HCT116 (cell line): ENCODE measurements at regions not wholly inside any gene's neighbourhood (a gene's known extent, or its start where the extent isn't known, plus 50 kb on each side); places are given as distances from the start of the nearest gene placed in this dataset.

ENCODE experiments used
- ATAC-seq: fragments of 200-7000 bp; cut with Tn5 transposase; 2 replicates; pipeline ENCODE4 v1.9.1; 2020; ENCODE audit warnings: mild to moderate bottlenecking, moderate library complexity
- BruUV-seq: library from RNA; stranded (reverse); fragments of 400-500 nt; replicated peaks from 2 replicates; lab custom pipeline; 2021; lab: Mats Ljungman, UMichigan
- CTCF ChIA-PET: fragments of 300-600 bp; sonication (Branson Sonifier 250); formaldehyde crosslinking; loops from one replicate; lab custom pipeline; 2021; ENCODE audit warnings: antibody characterized with exemption; lab: Charles Lee
- POLR2A ChIA-PET: fragments of 300-600, 350-600 bp; sonication (Branson Sonifier 250); formaldehyde crosslinking; loops from one replicate; lab custom pipeline; 2021; ENCODE audit warnings: antibody characterized with exemption; lab: Charles Lee
- RAD21 ChIA-PET, 2 experiments: fragments of 300-600 bp; sonication (Branson Sonifier 250); formaldehyde crosslinking; loops; one replicate each; lab custom pipeline; 2023; ENCODE audit warnings: low total read pairs in 2 of 2; ENCODE audit not compliant: uncharacterized antibody in 2 of 2, unreplicated experiment in 2 of 2, low non-redundant PET in 1 of 2; lab: Charles Lee
- DNase-seq: peaks from one replicate; pipeline ENCODE4 v3.0.0-alpha.2; 2010; ENCODE audit warnings: low read depth, low spot score
- H2AFZ ChIP-seq: fragments of 200-600 bp; shearing (Covaris generic), sonication (generic); 2 replicates; pipeline ENCODE4 v1.6.1; 2017; ENCODE audit warnings: low read depth, mixed run types, mixed read lengths, antibody characterized with exemption, low read length; ENCODE audit not compliant: poor library complexity, severe bottlenecking
- H3K27ac ChIP-seq: 2 replicates; pipeline ENCODE4 v1.5.1; 2012; ENCODE audit warnings: low read depth, low read length
- H3K27me3 ChIP-seq: fragments of 200-600 bp; sonication (generic); 2 replicates; pipeline ENCODE4 v1.6.1; 2016; ENCODE audit warnings: mixed run types, low read length, mixed read lengths; ENCODE audit not compliant: insufficient read depth
- H3K36me3 ChIP-seq, 2 experiments: fragments of 200-500 bp in 1 of 2; fragments of 200-600 bp in 1 of 2; sonication (Bioruptor generic) in 1 of 2; sonication (generic) in 1 of 2; 2 replicates each; pipeline versions ENCODE4 v1.5.1 to v1.6.1; 2014 to 2016; ENCODE audit warnings: low read length in 2 of 2, inconsistent platforms in 1 of 2, mixed read lengths in 1 of 2, mixed run types in 1 of 2; ENCODE audit not compliant: insufficient read depth in 2 of 2, control insufficient read depth in 1 of 2
- H3K4me1 ChIP-seq, 2 experiments: fragments of 200-600 bp in 1 of 2; sonication (generic) in 1 of 2; 2 replicates each; pipeline versions ENCODE4 v1.5.1 to v1.6.1; 2012 to 2017; ENCODE audit warnings: low read length in 2 of 2, inconsistent platforms in 1 of 2, mild to moderate bottlenecking in 1 of 2, mixed read lengths in 1 of 2, mixed run types in 1 of 2, moderate library complexity in 1 of 2; ENCODE audit not compliant: insufficient read depth in 2 of 2, control insufficient read depth in 1 of 2
- H3K4me2 ChIP-seq: fragments of 200-600 bp; sonication (generic); 2 replicates; pipeline ENCODE4 v1.6.1; 2017; ENCODE audit warnings: mixed run types, low read length, mixed read lengths
- H3K4me3 ChIP-seq, 2 experiments: fragments of 200-600 bp in 1 of 2; sonication (generic) in 1 of 2; replicated peaks in 1 of 2; 2 replicates each; pipeline ENCODE4 v1.5.1; 2011 to 2016; ENCODE audit warnings: low read length in 2 of 2, control low read depth in 1 of 2, low read depth in 1 of 2, mild to moderate bottlenecking in 1 of 2, mixed read lengths in 1 of 2, mixed run types in 1 of 2
- H3K79me2 ChIP-seq: fragments of 200-600 bp; sonication (generic); 2 replicates; pipeline ENCODE4 v1.6.1; 2017; ENCODE audit warnings: mild to moderate bottlenecking, mixed run types, low read length, moderate library complexity, mixed read lengths; ENCODE audit not compliant: insufficient read depth
- H3K9ac ChIP-seq: fragments of 200-600 bp; sonication (generic); 2 replicates; pipeline ENCODE4 v1.6.1; 2016; ENCODE audit warnings: low read length, mixed read lengths
- H3K9me2 ChIP-seq: fragments of 200-600 bp; sonication (generic), shearing (Covaris generic); 2 replicates; pipeline ENCODE4 v1.6.1; 2017; ENCODE audit warnings: mixed run types, mild to moderate bottlenecking, moderate library complexity; ENCODE audit not compliant: insufficient read depth
- H3K9me3 ChIP-seq, 2 experiments: fragments of 200-500 bp in 1 of 2; fragments of 200-600 bp in 1 of 2; sonication (Bioruptor generic) in 1 of 2; sonication (generic) in 1 of 2; 2 replicates each; pipeline ENCODE4 v1.6.1; 2014 to 2017; ENCODE audit warnings: low read length in 2 of 2, mixed read lengths in 2 of 2, inconsistent platforms in 1 of 2, low read depth in 1 of 2, mild to moderate bottlenecking in 1 of 2, mixed run types in 1 of 2, moderate library complexity in 1 of 2; ENCODE audit not compliant: control insufficient read depth in 1 of 2, insufficient read depth in 1 of 2
- H4K20me1 ChIP-seq: fragments of 200-600 bp; sonication (generic), shearing (Covaris generic); 2 replicates; pipeline ENCODE4 v1.6.1; 2017; ENCODE audit warnings: mixed run types, mild to moderate bottlenecking, moderate library complexity; ENCODE audit not compliant: insufficient read depth
- ATF3 ChIP-seq: IDR thresholded peaks from 2 replicates; pipeline ENCODE4 v1.6.1; 2012
- CEBPB ChIP-seq: IDR thresholded peaks from 2 replicates; pipeline ENCODE4 v1.6.1; 2012; ENCODE audit warnings: low read depth
- EGR1 ChIP-seq: IDR thresholded peaks from 2 replicates; pipeline ENCODE4 v1.6.1; 2012; ENCODE audit warnings: low read depth
- ELF1 ChIP-seq: IDR thresholded peaks from 2 replicates; pipeline ENCODE4 v1.6.1; 2012; ENCODE audit warnings: low read depth, borderline replicate concordance
- EZH2 ChIP-seq: fragments of 200-600 bp; sonication (generic); IDR thresholded peaks from 2 replicates; pipeline ENCODE4 v1.6.1; 2017; ENCODE audit warnings: antibody characterized with exemption, mixed run types
- EZH2phosphoT487 ChIP-seq: fragments of 200-600 bp; IDR thresholded peaks from 2 replicates; pipeline ENCODE4 v1.6.1; 2018; ENCODE audit warnings: antibody characterized with exemption, borderline replicate concordance
- MAX ChIP-seq: IDR thresholded peaks from 2 replicates; pipeline ENCODE4 v1.6.1; 2012
- RAD21 ChIP-seq: IDR thresholded peaks from 2 replicates; pipeline ENCODE4 v1.6.1; 2012; ENCODE audit warnings: low read depth, mild to moderate bottlenecking
- REST ChIP-seq: IDR thresholded peaks from 2 replicates; pipeline ENCODE4 v1.6.1; 2012; ENCODE audit warnings: low read depth
- SIN3A ChIP-seq: IDR thresholded peaks from 2 replicates; pipeline ENCODE4 v1.6.1; 2012; ENCODE audit warnings: low read depth
- SRF ChIP-seq: IDR thresholded peaks from 2 replicates; pipeline ENCODE4 v1.6.1; 2012; ENCODE audit warnings: low read depth
- YY1 ChIP-seq: IDR thresholded peaks from 2 replicates; pipeline ENCODE4 v1.6.1; 2011; ENCODE audit warnings: low read length, low read depth, moderate library complexity, mild to moderate bottlenecking; ENCODE audit not compliant: insufficient replicate concordance; ENCODE audit errors: extremely low read depth
- ZBTB33 ChIP-seq: IDR thresholded peaks from 2 replicates; pipeline ENCODE4 v1.6.1; 2011; ENCODE audit warnings: mild to moderate bottlenecking, low read length, moderate library complexity; ENCODE audit not compliant: insufficient replicate concordance; ENCODE audit errors: extremely low read depth
- intact Hi-C: fragments of 100-400 bp; cut with micrococcal nuclease; formaldehyde crosslinking; loops from 2 replicates; pipeline ENCODE4 v1.10.0; 2022

GRCh38 chr1:217105437-217105836 is 382.2 kb upstream of the ESRRG start:
- ChIA-PET RAD21 (no interaction called here), POLR2A (no interaction called here)
- no peaks in the 10 kb centered on the region for H3K27me3 ChIP-seq

More at GRCh38 chr1:217105437-217105836, 382.2 kb upstream of the ESRRG start:
- H3K4me2 ChIP-seq, result no peak overlapping the region
- no TSS peak for BruUV-seq
- no peak overlapping the region for H3K27ac ChIP-seq
- no peaks in the 10 kb centered on the region for H3K4me1 ChIP-seq
- CTCF ChIA-PET, result no interaction called here
- no peaks in the 10 kb centered on the region for H3K36me3 ChIP-seq
- ATAC-seq (no peak), DNase-seq (no peak)
- no peak for TF ChIP-seq EZH2phosphoT487
- TF ChIP-seq SRF, result no peak
- TF ChIP-seq REST, result no peak
- no peak for TF ChIP-seq ELF1
- TF ChIP-seq YY1, result no peak
- no peak for TF ChIP-seq ATF3
- no peak for TF ChIP-seq CEBPB
- no peak for TF ChIP-seq EGR1
- TF ChIP-seq SIN3A, result no peak
- no peak for TF ChIP-seq MAX
- TF ChIP-seq RAD21, result no peak
- no peak for TF ChIP-seq EZH2
- TF ChIP-seq ZBTB33, result no peak
- H3K79me2 ChIP-seq, result no peaks in the 10 kb centered on the region
- H4K20me1 ChIP-seq, result no peaks in the 10 kb centered on the region
- no peak overlapping the region for H3K4me3 ChIP-seq
- H3K9me3 ChIP-seq, result no peaks in the 10 kb centered on the region
- no peak overlapping the region for H2AFZ ChIP-seq
- no peak overlapping the region for H3K9ac ChIP-seq
- no peaks in the 10 kb centered on the region for H3K9me2 ChIP-seq
- intact Hi-C loops, result no loop called here
